B cell (primary cell): ENCODE measurements at regions not wholly inside any gene's neighbourhood (a gene's known extent, or its start where the extent isn't known, plus 50 kb on each side); places are given as distances from the start of the nearest gene placed in this dataset.

Experiments
- ATAC-seq: fragments of 200-7000 bp; cut with Tn5 transposase; one replicate; pipeline ENCODE4 v1.10.0; 2021; ENCODE audit warnings: low read depth, mild to moderate bottlenecking, moderate number of reproducible peaks, moderate library complexity
- CTCF ChIA-PET: fragments of 350-600 bp; sonication (Branson Sonifier 250); formaldehyde crosslinking; loops from one replicate; lab custom pipeline; 2021; ENCODE audit warnings: antibody characterized with exemption, inconsistent platforms; lab: Charles Lee
- POLR2A ChIA-PET: fragments of 350-600 bp; sonication (Branson Sonifier 250); formaldehyde crosslinking; loops from one replicate; lab custom pipeline; 2021; ENCODE audit warnings: antibody characterized with exemption; lab: Charles Lee
- DNase-seq: peaks from one replicate; pipeline ENCODE4 v3.0.0; 2013
- H2AFZ ChIP-seq: 2 replicates; pipeline ENCODE4 v1.6.1; 2012; ENCODE audit warnings: mild to moderate bottlenecking, low read depth, low read length; ENCODE audit not compliant: insufficient read depth, poor library complexity, severe bottlenecking
- H3K27ac ChIP-seq, 2 donors: 1 replicate in 1 of 2; 2 replicates in 1 of 2; pipeline ENCODE4 v1.5.1; 2012 to 2013; ENCODE audit warnings: low read length in 2 of 2, mild to moderate bottlenecking in 2 of 2, moderate library complexity in 1 of 2
- H3K27me3 ChIP-seq, 4 experiments: fragments of 200-600 bp in 1 of 4; sonication (generic) in 1 of 4; replicated peaks in 1 of 4; 1 replicate in 2 of 4; 2 replicates in 2 of 4; pipeline versions ENCODE4 v1.6.1 to v1.7.0; 2013 to 2016; ENCODE audit warnings: low read length in 3 of 4, mild to moderate bottlenecking in 2 of 4, mixed read lengths in 1 of 4, moderate library complexity in 1 of 4; ENCODE audit not compliant: insufficient read depth in 4 of 4, control insufficient read depth in 3 of 4; ENCODE audit errors: control extremely low read depth in 1 of 4
- H3K36me3 ChIP-seq, 2 experiments: replicated peaks in 1 of 2; 1 replicate in 1 of 2; 2 replicates in 1 of 2; pipeline versions ENCODE4 v1.6.1 to v1.7.1; 2013; ENCODE audit warnings: low read length in 1 of 2; ENCODE audit not compliant: insufficient read depth in 2 of 2, control insufficient read depth in 1 of 2; ENCODE audit errors: control extremely low read depth in 1 of 2, extremely low read depth in 1 of 2
- H3K4me1 ChIP-seq, 2 donors: fragments of 200-600 bp in 1 of 2; sonication (generic) in 1 of 2; 1 replicate in 1 of 2; 2 replicates in 1 of 2; pipeline versions ENCODE4 v1.5.1 to v1.6.1; 2013 to 2017; ENCODE audit warnings: low read length in 2 of 2; ENCODE audit not compliant: control insufficient read depth in 2 of 2, insufficient read depth in 2 of 2
- H3K4me2 ChIP-seq: replicated peaks from 2 replicates; pipeline ENCODE3; 2012; ENCODE audit warnings: mild to moderate bottlenecking, low read depth, low read length; ENCODE audit not compliant: poor library complexity, severe bottlenecking
- H3K4me3 ChIP-seq, 5 experiments: fragments of 200-600 bp in 1 of 5; sonication (generic) in 1 of 5; 1 replicate in 3 of 5; 2 replicates in 2 of 5; pipeline versions ENCODE4 v1.5.1 to v1.7.0; 2011 to 2016; ENCODE audit warnings: low read length in 4 of 5, mild to moderate bottlenecking in 4 of 5, low read depth in 2 of 5, control low read depth in 1 of 5, moderate library complexity in 1 of 5; ENCODE audit not compliant: insufficient read depth in 1 of 5; ENCODE audit errors: control extremely low read depth in 1 of 5, extremely low read depth in 1 of 5
- H3K79me2 ChIP-seq: fragments of 200-600 bp; sonication (generic); one replicate; pipeline ENCODE4 v1.6.0; 2016; ENCODE audit warnings: low read length; ENCODE audit not compliant: control insufficient read depth, insufficient read depth
- H3K9ac ChIP-seq: fragments of 200-600 bp; sonication (generic); 2 replicates; pipeline ENCODE4 v1.6.1; 2017; ENCODE audit warnings: mild to moderate bottlenecking, low read length, moderate library complexity
- H3K9me3 ChIP-seq, 3 donors: one replicate each; pipeline versions ENCODE4 v1.6.1 to v1.7.1; 2013; ENCODE audit warnings: low read length in 2 of 3; ENCODE audit not compliant: control insufficient read depth in 2 of 3, insufficient read depth in 1 of 3; ENCODE audit errors: control extremely low read depth in 1 of 3
- H4K20me1 ChIP-seq: 2 replicates; pipeline ENCODE4 v1.6.0; 2012; ENCODE audit warnings: mild to moderate bottlenecking, low read length; ENCODE audit not compliant: insufficient read depth, control insufficient read depth, poor library complexity, severe bottlenecking
- H3K27ac Mint-ChIP-seq: one replicate; pipeline ENCODE4 v1.8.0; 2021; ENCODE audit warnings: mixed read lengths
- H3K27me3 Mint-ChIP-seq: one replicate; pipeline ENCODE4 v1.8.0; 2021; ENCODE audit warnings: mixed read lengths
- H3K4me1 Mint-ChIP-seq: one replicate; pipeline ENCODE4 v1.8.0; 2021; ENCODE audit warnings: mixed read lengths
- H3K4me3 Mint-ChIP-seq: one replicate; pipeline ENCODE4 v1.8.0; 2021; ENCODE audit warnings: mixed read lengths
- H3K9me3 Mint-ChIP-seq: one replicate; pipeline ENCODE4 v1.8.0; 2022; ENCODE audit warnings: mixed read lengths; ENCODE audit not compliant: insufficient read depth
- CTCF ChIP-seq: fragments of 200-600 bp; IDR thresholded peaks from one replicate; pipeline ENCODE4 v1.8.0; 2022; ENCODE audit warnings: antibody characterized with exemption, mild to moderate bottlenecking
- EZH2 ChIP-seq: IDR thresholded peaks from 2 replicates; pipeline ENCODE4 v1.6.1; 2012; ENCODE audit warnings: borderline replicate concordance, low read depth, mild to moderate bottlenecking, moderate library complexity, low read length; ENCODE audit not compliant: insufficient read depth, poor library complexity, severe bottlenecking
- WGBS: methylation state at CpG from one replicate; pipeline ENCODE4 v1.1.5; 2013; ENCODE audit warnings: missing lambda C conversion rate; ENCODE audit not compliant: insufficient coverage; 5-methylcytosine and 5-hydroxymethylcytosine counted together
- intact Hi-C: fragments of 100-400 bp; cut with micrococcal nuclease; formaldehyde crosslinking; loops from one replicate; pipeline ENCODE4 v1.10.0; 2022

GRCh38 chr20:39248862-39249485 is 286.8 kb downstream of the DHX35 start:
- no peaks in the 10 kb centered on the region for H3K4me1 Mint-ChIP-seq
- Histone ChIP-seq H3K4me2 (no peak overlapping the region), H3K9ac (no peak overlapping the region), H2AFZ (no peak overlapping the region), H4K20me1 (no peaks in the 10 kb centered on the region), H3K36me3 (no peaks in the 10 kb centered on the region), H3K79me2 (no peaks in the 10 kb centered on the region), H3K27me3 (no peaks in the 10 kb centered on the region), H3K4me1 (no peaks in the 10 kb centered on the region), H3K27ac (no peak overlapping the region), H3K9me3 (no peaks in the 10 kb centered on the region), H3K4me3 (no peak overlapping the region)
- H3K27me3 Mint-ChIP-seq = peaks cover 14% of the 10 kb centered on the region
- H3K9me3 Mint-ChIP-seq = no peaks in the 10 kb centered on the region
- H3K27ac Mint-ChIP-seq = no peak overlapping the region
- intact Hi-C loops = no loop called here
- DNase-seq = no peak
- TF ChIP-seq EZH2 (no peak), CTCF (no peak)
- ATAC-seq = no peak
- H3K4me3 Mint-ChIP-seq = no peak overlapping the region
- ChIA-PET CTCF (no interaction called here), POLR2A (interaction anchor here (0.7 kb wide), 1 partner anchor 45 kb away, joined by 3 read pairs; no protein-coding TSS in a partner anchor)

GRCh38 chr20:39248171-39248861 is 286.2 kb downstream of the DHX35 start:
- no peak overlapping the region for H3K4me3 ChIP-seq
- TF ChIP-seq CTCF (no peak), EZH2 (no peak)
- no peaks in the 10 kb centered on the region for H3K36me3 ChIP-seq
- H3K79me2 ChIP-seq = no peaks in the 10 kb centered on the region
- no peaks in the 10 kb centered on the region for H3K9me3 ChIP-seq
- intact Hi-C loops = no loop called here
- no peaks in the 10 kb centered on the region for H3K4me1 Mint-ChIP-seq
- H3K4me3 Mint-ChIP-seq = no peak overlapping the region
- H4K20me1 ChIP-seq = no peaks in the 10 kb centered on the region
- H3K27ac Mint-ChIP-seq = no peak overlapping the region
- no peak for ATAC-seq
- no peak for DNase-seq
- H3K9ac ChIP-seq = no peak overlapping the region
- H3K27me3 Mint-ChIP-seq = peaks cover 14% of the 10 kb centered on the region
- 94% methylated on average over 11 of the region's 15 CpGs for WGBS
- no peak overlapping the region for H3K27ac ChIP-seq
- no peaks in the 10 kb centered on the region for H3K27me3 ChIP-seq
- POLR2A ChIA-PET = interaction anchor here (0.7 kb wide), 1 partner anchor 45 kb away, joined by 3 read pairs; no protein-coding TSS in a partner anchor
- no peaks in the 10 kb centered on the region for H3K4me1 ChIP-seq
- H3K4me2 ChIP-seq = no peak overlapping the region
- H3K9me3 Mint-ChIP-seq = no peaks in the 10 kb centered on the region
- H2AFZ ChIP-seq = no peak overlapping the region
- CTCF ChIA-PET = no interaction called here
